ENCODE measurements at regions not wholly inside any gene's neighbourhood (a gene's known extent, or its start where the extent isn't known, plus 50 kb on each side); places are given as distances from the start of the nearest gene placed in this dataset.

DNA sequence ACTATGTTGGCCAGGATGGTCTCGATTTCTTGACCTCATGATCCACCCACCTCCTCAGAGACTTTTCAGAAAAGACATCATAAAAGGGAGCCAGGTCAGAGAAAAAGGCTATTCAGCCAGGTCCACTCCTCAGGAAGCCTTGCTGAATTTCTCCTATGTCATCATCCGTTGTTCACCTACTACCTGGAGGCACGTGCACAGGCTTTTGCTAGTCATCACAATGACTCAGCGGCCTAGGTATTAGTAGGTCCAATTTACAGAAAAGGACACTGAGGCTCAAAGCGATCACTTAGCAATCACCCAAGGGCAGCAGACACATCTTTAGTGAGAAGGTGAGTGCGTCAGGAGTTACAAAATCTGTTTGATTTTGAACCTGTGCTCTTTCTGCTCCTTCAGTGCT lies 72.3 kb upstream of the RAD23B start:
- Mint-ChIP-seq H3K4me3 (ENCODE audit: unreplicated experiment) (no peak overlapping the region), H3K36me3 (ENCODE audit: insufficient read depth, unreplicated experiment) (no peaks in the 10 kb centered on the region), H3K4me1 (ENCODE audit: insufficient read depth, unreplicated experiment) (peaks cover 19% of the 10 kb centered on the region), H3K9me3 (ENCODE audit: unreplicated experiment) (peaks cover 3% of the 10 kb centered on the region), H3K27ac (ENCODE audit: low read depth, unreplicated experiment) (no peak overlapping the region), H3K27me3 (ENCODE audit: insufficient read depth, unreplicated experiment) (no peaks in the 10 kb centered on the region)
- ChIA-PET CTCF (interaction anchor here (1.1 kb wide), 1 partner anchor 74 kb away, joined by 3 read pairs; no protein-coding TSS in a partner anchor), POLR2A (no interaction called here)
- peak; percentile 42 for DNase-seq (ENCODE audit: unreplicated experiment)
- TF ChIP-seq, protein P1, sequence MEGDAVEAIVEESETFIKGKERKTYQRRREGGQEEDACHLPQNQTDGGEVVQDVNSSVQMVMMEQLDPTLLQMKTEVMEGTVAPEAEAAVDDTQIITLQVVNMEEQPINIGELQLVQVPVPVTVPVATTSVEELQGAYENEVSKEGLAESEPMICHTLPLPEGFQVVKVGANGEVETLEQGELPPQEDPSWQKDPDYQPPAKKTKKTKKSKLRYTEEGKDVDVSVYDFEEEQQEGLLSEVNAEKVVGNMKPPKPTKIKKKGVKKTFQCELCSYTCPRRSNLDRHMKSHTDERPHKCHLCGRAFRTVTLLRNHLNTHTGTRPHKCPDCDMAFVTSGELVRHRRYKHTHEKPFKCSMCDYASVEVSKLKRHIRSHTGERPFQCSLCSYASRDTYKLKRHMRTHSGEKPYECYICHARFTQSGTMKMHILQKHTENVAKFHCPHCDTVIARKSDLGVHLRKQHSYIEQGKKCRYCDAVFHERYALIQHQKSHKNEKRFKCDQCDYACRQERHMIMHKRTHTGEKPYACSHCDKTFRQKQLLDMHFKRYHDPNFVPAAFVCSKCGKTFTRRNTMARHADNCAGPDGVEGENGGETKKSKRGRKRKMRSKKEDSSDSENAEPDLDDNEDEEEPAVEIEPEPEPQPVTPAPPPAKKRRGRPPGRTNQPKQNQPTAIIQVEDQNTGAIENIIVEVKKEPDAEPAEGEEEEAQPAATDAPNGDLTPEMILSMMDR (IDR thresholded peaks at IDR 0.05; ENCODE audit: unreplicated experiment) = no peak
- intact Hi-C loops (cut with micrococcal nuclease) = no loop called here
- no TSS peak for BruUV-seq (replicated peaks)

DNA sequence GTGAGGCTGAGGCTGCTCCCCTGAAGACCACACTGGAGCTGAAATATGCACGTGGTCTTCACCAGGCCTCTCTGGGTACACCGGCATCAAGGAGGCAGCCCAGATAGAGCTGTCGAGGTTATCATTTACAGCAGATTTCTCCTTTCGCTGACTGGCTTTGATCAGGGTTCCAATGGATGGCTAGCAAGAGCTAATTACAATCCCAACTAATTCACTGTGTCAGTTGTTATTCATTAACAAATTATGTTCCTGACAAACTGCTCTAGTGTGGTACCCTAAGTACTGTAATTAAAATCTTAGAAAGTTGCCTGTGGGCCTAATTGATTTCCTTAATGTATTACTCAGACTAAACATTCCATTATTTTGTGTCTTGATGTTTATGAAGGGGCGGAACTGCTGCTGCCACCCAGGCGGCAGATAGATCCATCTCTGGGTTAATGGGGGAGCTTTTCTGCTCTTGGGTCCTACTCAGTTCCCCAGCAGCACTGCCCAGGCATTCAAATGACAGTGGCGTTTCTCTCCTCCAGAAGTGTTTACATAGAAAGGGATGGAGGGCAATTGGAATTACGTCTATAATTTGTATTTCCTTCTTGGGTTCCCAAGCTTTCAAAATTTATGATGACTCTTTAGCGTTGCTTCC lies 71.7 kb upstream of the RAD23B start:
- Mint-ChIP-seq H3K4me1 (ENCODE audit: insufficient read depth, unreplicated experiment) (peaks cover 19% of the 10 kb centered on the region), H3K9me3 (ENCODE audit: unreplicated experiment) (no peaks in the 10 kb centered on the region), H3K4me3 (ENCODE audit: unreplicated experiment) (no peak overlapping the region), H3K27ac (ENCODE audit: low read depth, unreplicated experiment) (no peak overlapping the region), H3K27me3 (ENCODE audit: insufficient read depth, unreplicated experiment) (no peaks in the 10 kb centered on the region), H3K36me3 (ENCODE audit: insufficient read depth, unreplicated experiment) (no peaks in the 10 kb centered on the region)
- no peak for DNase-seq (ENCODE audit: unreplicated experiment)
- no TSS peak for BruUV-seq (replicated peaks)
- POLR2A ChIA-PET = interaction anchor here (0.6 kb wide), 1 partner anchor 10 kb away, joined by 3 read pairs; no protein-coding TSS in a partner anchor
- TF ChIP-seq, protein P1 (IDR thresholded peaks at IDR 0.05; ENCODE audit: unreplicated experiment) = no peak
- CTCF ChIA-PET = interaction anchor here (1.0 to 1.1 kb wide), 2 partner anchors 28 to 74 kb away, joined by 3 read pairs; no protein-coding TSS in a partner anchor
- intact Hi-C loops (cut with micrococcal nuclease) = no loop called here

DNA sequence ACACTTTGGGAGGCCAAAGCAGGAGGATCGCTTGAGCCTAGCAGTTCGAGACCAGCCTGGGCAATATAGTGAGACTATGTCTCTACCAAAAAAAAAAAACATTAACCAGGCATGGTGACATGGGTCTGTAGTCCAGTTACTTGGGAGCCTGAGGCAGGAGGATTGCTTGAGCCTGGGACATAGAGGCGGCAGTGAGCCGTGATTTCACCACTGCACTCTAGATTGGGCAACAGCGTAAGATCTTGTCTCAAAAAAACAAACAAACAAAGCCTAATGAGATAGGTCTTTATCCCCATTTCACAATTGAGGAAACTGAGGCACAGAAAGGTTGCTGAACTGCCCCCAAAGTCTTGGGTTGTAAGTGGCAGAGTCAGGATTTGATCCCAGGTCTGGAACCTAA lies 70.5 kb upstream of the RAD23B start:
- intact Hi-C loops (cut with micrococcal nuclease) = no loop called here
- no peaks in the 10 kb centered on the region for H3K9me3 Mint-ChIP-seq (ENCODE audit: unreplicated experiment)
- no peak overlapping the region for H3K4me3 Mint-ChIP-seq (ENCODE audit: unreplicated experiment)
- no TSS peak for BruUV-seq (replicated peaks)
- H3K27me3 Mint-ChIP-seq (ENCODE audit: insufficient read depth, unreplicated experiment) = no peaks in the 10 kb centered on the region
- CTCF ChIA-PET = interaction anchor here (0.6 kb wide), 1 partner anchor 1205 kb away, joined by 4 read pairs; no protein-coding TSS in a partner anchor
- peak; percentile 55 for DNase-seq (ENCODE audit: unreplicated experiment)
- H3K4me1 Mint-ChIP-seq (ENCODE audit: insufficient read depth, unreplicated experiment) = peaks cover 19% of the 10 kb centered on the region
- TF ChIP-seq, protein P1 (IDR thresholded peaks at IDR 0.05; ENCODE audit: unreplicated experiment) = no peak
- no peaks in the 10 kb centered on the region for H3K36me3 Mint-ChIP-seq (ENCODE audit: insufficient read depth, unreplicated experiment)
- peak overlapping the region; percentile 50 for H3K27ac Mint-ChIP-seq (ENCODE audit: low read depth, unreplicated experiment)
- POLR2A ChIA-PET = no interaction called here

DNA sequence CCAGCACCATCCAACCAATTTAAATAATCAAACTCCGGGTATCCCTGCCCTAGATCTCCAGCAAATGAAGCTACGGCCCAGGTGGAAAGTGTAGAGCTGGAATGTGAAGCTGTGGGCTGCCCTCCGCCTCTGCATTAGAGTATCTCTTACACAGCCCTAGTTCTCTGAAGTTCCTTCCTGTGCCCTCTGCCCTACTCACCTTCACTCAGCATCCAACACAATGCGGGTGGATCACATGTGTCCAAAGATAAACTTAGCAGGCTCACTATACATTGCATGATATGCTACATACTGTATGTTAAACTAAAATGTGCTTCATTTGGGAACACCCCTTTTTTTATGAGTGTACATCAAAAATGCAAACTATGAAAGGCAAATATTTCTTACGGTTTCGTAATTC lies 70.0 kb upstream of the RAD23B start:
- BruUV-seq (replicated peaks) = TSS peak; percentile 85
- H3K4me1 Mint-ChIP-seq (ENCODE audit: insufficient read depth, unreplicated experiment) = peaks cover 19% of the 10 kb centered on the region
- peak overlapping the region; percentile 26 for H3K4me3 Mint-ChIP-seq (ENCODE audit: unreplicated experiment)
- H3K27ac Mint-ChIP-seq (ENCODE audit: low read depth, unreplicated experiment) = peak overlapping the region; percentile 50
- no peaks in the 10 kb centered on the region for H3K27me3 Mint-ChIP-seq (ENCODE audit: insufficient read depth, unreplicated experiment)
- no peaks in the 10 kb centered on the region for H3K36me3 Mint-ChIP-seq (ENCODE audit: insufficient read depth, unreplicated experiment)
- no peaks in the 10 kb centered on the region for H3K9me3 Mint-ChIP-seq (ENCODE audit: unreplicated experiment)
- CTCF ChIA-PET = interaction anchor here (0.6 kb wide), 2 partner anchors 75 to 1204 kb away, joined by 3 to 4 read pairs; no protein-coding TSS in a partner anchor
- POLR2A ChIA-PET = interaction anchor here (0.6 to 0.7 kb wide), 3 partner anchors 35 to 1355 kb away, joined by 3 to 4 read pairs (median 3); no protein-coding TSS in a partner anchor
- TF ChIP-seq, protein P1 (IDR thresholded peaks at IDR 0.05; ENCODE audit: unreplicated experiment) = no peak
- intact Hi-C loops (cut with micrococcal nuclease) = no loop called here
- DNase-seq (ENCODE audit: unreplicated experiment) = no peak
